HCT116 (cell line): ENCODE measurements at regions not wholly inside any gene's neighbourhood (a gene's known extent, or its start where the extent isn't known, plus 50 kb on each side); places are given as distances from the start of the nearest gene placed in this dataset.

Experiments used
- ATAC-seq: fragments of 200-7000 bp; cut with Tn5 transposase; 2 replicates; pipeline ENCODE4 v1.9.1; 2020; ENCODE audit warnings: mild to moderate bottlenecking, moderate library complexity
- BruUV-seq: library from RNA; stranded (reverse); fragments of 400-500 nt; replicated peaks from 2 replicates; lab custom pipeline; 2021; lab: Mats Ljungman, UMichigan
- CTCF ChIA-PET: fragments of 300-600 bp; sonication (Branson Sonifier 250); formaldehyde crosslinking; loops from one replicate; lab custom pipeline; 2021; ENCODE audit warnings: antibody characterized with exemption; lab: Charles Lee
- POLR2A ChIA-PET: fragments of 300-600, 350-600 bp; sonication (Branson Sonifier 250); formaldehyde crosslinking; loops from one replicate; lab custom pipeline; 2021; ENCODE audit warnings: antibody characterized with exemption; lab: Charles Lee
- RAD21 ChIA-PET, 2 experiments: fragments of 300-600 bp; sonication (Branson Sonifier 250); formaldehyde crosslinking; loops; one replicate each; lab custom pipeline; 2023; ENCODE audit warnings: low total read pairs in 2 of 2; ENCODE audit not compliant: uncharacterized antibody in 2 of 2, unreplicated experiment in 2 of 2, low non-redundant PET in 1 of 2; lab: Charles Lee
- DNase-seq: peaks from one replicate; pipeline ENCODE4 v3.0.0-alpha.2; 2010; ENCODE audit warnings: low read depth, low spot score
- H2AFZ ChIP-seq: fragments of 200-600 bp; shearing (Covaris generic), sonication (generic); 2 replicates; pipeline ENCODE4 v1.6.1; 2017; ENCODE audit warnings: low read depth, mixed run types, mixed read lengths, antibody characterized with exemption, low read length; ENCODE audit not compliant: poor library complexity, severe bottlenecking
- H3K27ac ChIP-seq: 2 replicates; pipeline ENCODE4 v1.5.1; 2012; ENCODE audit warnings: low read depth, low read length
- H3K27me3 ChIP-seq: fragments of 200-600 bp; sonication (generic); 2 replicates; pipeline ENCODE4 v1.6.1; 2016; ENCODE audit warnings: mixed run types, low read length, mixed read lengths; ENCODE audit not compliant: insufficient read depth
- H3K36me3 ChIP-seq, 2 experiments: fragments of 200-500 bp in 1 of 2; fragments of 200-600 bp in 1 of 2; sonication (Bioruptor generic) in 1 of 2; sonication (generic) in 1 of 2; 2 replicates each; pipeline versions ENCODE4 v1.5.1 to v1.6.1; 2014 to 2016; ENCODE audit warnings: low read length in 2 of 2, inconsistent platforms in 1 of 2, mixed read lengths in 1 of 2, mixed run types in 1 of 2; ENCODE audit not compliant: insufficient read depth in 2 of 2, control insufficient read depth in 1 of 2
- H3K4me1 ChIP-seq, 2 experiments: fragments of 200-600 bp in 1 of 2; sonication (generic) in 1 of 2; 2 replicates each; pipeline versions ENCODE4 v1.5.1 to v1.6.1; 2012 to 2017; ENCODE audit warnings: low read length in 2 of 2, inconsistent platforms in 1 of 2, mild to moderate bottlenecking in 1 of 2, mixed read lengths in 1 of 2, mixed run types in 1 of 2, moderate library complexity in 1 of 2; ENCODE audit not compliant: insufficient read depth in 2 of 2, control insufficient read depth in 1 of 2
- H3K4me2 ChIP-seq: fragments of 200-600 bp; sonication (generic); 2 replicates; pipeline ENCODE4 v1.6.1; 2017; ENCODE audit warnings: mixed run types, low read length, mixed read lengths
- H3K4me3 ChIP-seq, 2 experiments: fragments of 200-600 bp in 1 of 2; sonication (generic) in 1 of 2; replicated peaks in 1 of 2; 2 replicates each; pipeline ENCODE4 v1.5.1; 2011 to 2016; ENCODE audit warnings: low read length in 2 of 2, control low read depth in 1 of 2, low read depth in 1 of 2, mild to moderate bottlenecking in 1 of 2, mixed read lengths in 1 of 2, mixed run types in 1 of 2
- H3K79me2 ChIP-seq: fragments of 200-600 bp; sonication (generic); 2 replicates; pipeline ENCODE4 v1.6.1; 2017; ENCODE audit warnings: mild to moderate bottlenecking, mixed run types, low read length, moderate library complexity, mixed read lengths; ENCODE audit not compliant: insufficient read depth
- H3K9ac ChIP-seq: fragments of 200-600 bp; sonication (generic); 2 replicates; pipeline ENCODE4 v1.6.1; 2016; ENCODE audit warnings: low read length, mixed read lengths
- H3K9me2 ChIP-seq: fragments of 200-600 bp; sonication (generic), shearing (Covaris generic); 2 replicates; pipeline ENCODE4 v1.6.1; 2017; ENCODE audit warnings: mixed run types, mild to moderate bottlenecking, moderate library complexity; ENCODE audit not compliant: insufficient read depth
- H3K9me3 ChIP-seq, 2 experiments: fragments of 200-500 bp in 1 of 2; fragments of 200-600 bp in 1 of 2; sonication (Bioruptor generic) in 1 of 2; sonication (generic) in 1 of 2; 2 replicates each; pipeline ENCODE4 v1.6.1; 2014 to 2017; ENCODE audit warnings: low read length in 2 of 2, mixed read lengths in 2 of 2, inconsistent platforms in 1 of 2, low read depth in 1 of 2, mild to moderate bottlenecking in 1 of 2, mixed run types in 1 of 2, moderate library complexity in 1 of 2; ENCODE audit not compliant: control insufficient read depth in 1 of 2, insufficient read depth in 1 of 2
- H4K20me1 ChIP-seq: fragments of 200-600 bp; sonication (generic), shearing (Covaris generic); 2 replicates; pipeline ENCODE4 v1.6.1; 2017; ENCODE audit warnings: mixed run types, mild to moderate bottlenecking, moderate library complexity; ENCODE audit not compliant: insufficient read depth
- CEBPB ChIP-seq: IDR thresholded peaks from 2 replicates; pipeline ENCODE4 v1.6.1; 2012; ENCODE audit warnings: low read depth
- EGR1 ChIP-seq: IDR thresholded peaks from 2 replicates; pipeline ENCODE4 v1.6.1; 2012; ENCODE audit warnings: low read depth
- ELF1 ChIP-seq: IDR thresholded peaks from 2 replicates; pipeline ENCODE4 v1.6.1; 2012; ENCODE audit warnings: low read depth, borderline replicate concordance
- EZH2 ChIP-seq: fragments of 200-600 bp; sonication (generic); IDR thresholded peaks from 2 replicates; pipeline ENCODE4 v1.6.1; 2017; ENCODE audit warnings: antibody characterized with exemption, mixed run types
- EZH2phosphoT487 ChIP-seq: fragments of 200-600 bp; IDR thresholded peaks from 2 replicates; pipeline ENCODE4 v1.6.1; 2018; ENCODE audit warnings: antibody characterized with exemption, borderline replicate concordance
- FOSL1 ChIP-seq: IDR thresholded peaks from 2 replicates; pipeline ENCODE4 v1.6.1; 2012; ENCODE audit warnings: low read depth
- POLR2AphosphoS5 ChIP-seq: IDR thresholded peaks from 2 replicates; pipeline ENCODE4 v1.6.1; 2011; ENCODE audit warnings: mild to moderate bottlenecking, low read depth, low read length, moderate library complexity
- RAD21 ChIP-seq: IDR thresholded peaks from 2 replicates; pipeline ENCODE4 v1.6.1; 2012; ENCODE audit warnings: low read depth, mild to moderate bottlenecking
- REST ChIP-seq: IDR thresholded peaks from 2 replicates; pipeline ENCODE4 v1.6.1; 2012; ENCODE audit warnings: low read depth
- SIN3A ChIP-seq: IDR thresholded peaks from 2 replicates; pipeline ENCODE4 v1.6.1; 2012; ENCODE audit warnings: low read depth
- SP1 ChIP-seq: IDR thresholded peaks from 2 replicates; pipeline ENCODE4 v1.6.1; 2012; ENCODE audit warnings: low read depth
- SRF ChIP-seq: IDR thresholded peaks from 2 replicates; pipeline ENCODE4 v1.6.1; 2012; ENCODE audit warnings: low read depth
- YY1 ChIP-seq: IDR thresholded peaks from 2 replicates; pipeline ENCODE4 v1.6.1; 2011; ENCODE audit warnings: low read length, low read depth, moderate library complexity, mild to moderate bottlenecking; ENCODE audit not compliant: insufficient replicate concordance; ENCODE audit errors: extremely low read depth
- ZBTB33 ChIP-seq: IDR thresholded peaks from 2 replicates; pipeline ENCODE4 v1.6.1; 2011; ENCODE audit warnings: mild to moderate bottlenecking, low read length, moderate library complexity; ENCODE audit not compliant: insufficient replicate concordance; ENCODE audit errors: extremely low read depth
- ZFX ChIP-seq: fragments of 450-650 bp; IDR thresholded peaks from 2 replicates; pipeline ENCODE4 v1.6.1; 2017
- intact Hi-C: fragments of 100-400 bp; cut with micrococcal nuclease; formaldehyde crosslinking; loops from 2 replicates; pipeline ENCODE4 v1.10.0; 2022
- TF ChIP-seq, protein P1 (sequence below): IDR thresholded peaks from 2 replicates; pipeline ENCODE4 v1.6.1; 2012
- TF ChIP-seq, protein P2 (sequence below), 3 experiments: fragments of 200-600 bp in 1 of 3; sonication (generic) in 1 of 3; IDR thresholded peaks in 2 of 3; conservative IDR thresholded peaks in 1 of 3; 2 replicates each; pipeline ENCODE4 v1.5.1; 2012 to 2017; ENCODE audit warnings: low read depth in 2 of 3, low read length in 2 of 3, antibody characterized with exemption in 1 of 3, borderline replicate concordance in 1 of 3, control low read depth in 1 of 3, mild to moderate bottlenecking in 1 of 3, mixed read lengths in 1 of 3, mixed run types in 1 of 3, moderate library complexity in 1 of 3; ENCODE audit not compliant: insufficient read depth in 1 of 3

- no peaks in the 10 kb centered on the region for H3K27me3 ChIP-seq
- no TSS peak for BruUV-seq
- DNase-seq, result no peak
- CTCF ChIA-PET, result no interaction called here
- H4K20me1 ChIP-seq, result no peaks in the 10 kb centered on the region
- no peaks in the 10 kb centered on the region for H3K36me3 ChIP-seq
- TF ChIP-seq EZH2 (no peak), SRF (no peak), ELF1 (no peak), SIN3A (no peak), ZFX (no peak), CEBPB (no peak), ZBTB33 (no peak), EGR1 (no peak), REST (no peak), EZH2phosphoT487 (no peak), POLR2AphosphoS5 (no peak), FOSL1 (no peak), RAD21 (no peak), YY1 (no peak), SP1 (no peak)
- TF ChIP-seq, protein P1, sequence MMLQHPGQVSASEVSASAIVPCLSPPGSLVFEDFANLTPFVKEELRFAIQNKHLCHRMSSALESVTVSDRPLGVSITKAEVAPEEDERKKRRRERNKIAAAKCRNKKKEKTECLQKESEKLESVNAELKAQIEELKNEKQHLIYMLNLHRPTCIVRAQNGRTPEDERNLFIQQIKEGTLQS, result no peak
- TF ChIP-seq, protein P2, sequence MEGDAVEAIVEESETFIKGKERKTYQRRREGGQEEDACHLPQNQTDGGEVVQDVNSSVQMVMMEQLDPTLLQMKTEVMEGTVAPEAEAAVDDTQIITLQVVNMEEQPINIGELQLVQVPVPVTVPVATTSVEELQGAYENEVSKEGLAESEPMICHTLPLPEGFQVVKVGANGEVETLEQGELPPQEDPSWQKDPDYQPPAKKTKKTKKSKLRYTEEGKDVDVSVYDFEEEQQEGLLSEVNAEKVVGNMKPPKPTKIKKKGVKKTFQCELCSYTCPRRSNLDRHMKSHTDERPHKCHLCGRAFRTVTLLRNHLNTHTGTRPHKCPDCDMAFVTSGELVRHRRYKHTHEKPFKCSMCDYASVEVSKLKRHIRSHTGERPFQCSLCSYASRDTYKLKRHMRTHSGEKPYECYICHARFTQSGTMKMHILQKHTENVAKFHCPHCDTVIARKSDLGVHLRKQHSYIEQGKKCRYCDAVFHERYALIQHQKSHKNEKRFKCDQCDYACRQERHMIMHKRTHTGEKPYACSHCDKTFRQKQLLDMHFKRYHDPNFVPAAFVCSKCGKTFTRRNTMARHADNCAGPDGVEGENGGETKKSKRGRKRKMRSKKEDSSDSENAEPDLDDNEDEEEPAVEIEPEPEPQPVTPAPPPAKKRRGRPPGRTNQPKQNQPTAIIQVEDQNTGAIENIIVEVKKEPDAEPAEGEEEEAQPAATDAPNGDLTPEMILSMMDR (IDR thresholded peaks at IDR 0.05 in 2 of 3, conservative IDR thresholded peaks at IDR 0.05 in 1 of 3; ENCODE audit: borderline replicate concordance in 1 of 3, insufficient read depth in 1 of 3, low read depth in 2 of 3, low read length in 2 of 3), result no peak
- TF ChIP-seq, all 23 proteins: peak for 0
- POLR2A ChIA-PET, result no interaction called here
- Histone ChIP-seq H3K9me3 (no peaks in the 10 kb centered on the region), H2AFZ (no peak overlapping the region), H3K9me2 (no peaks in the 10 kb centered on the region), H3K9ac (no peak overlapping the region), H3K4me1 (no peaks in the 10 kb centered on the region), H3K27ac (no peak overlapping the region), H3K79me2 (no peaks in the 10 kb centered on the region), H3K4me3 (no peak overlapping the region), H3K4me2 (no peak overlapping the region)
- RAD21 ChIA-PET, result no interaction called here
- intact Hi-C loops, result no loop called here
- no peak for ATAC-seq
Observed at GRCh38 chr5:98581112-98581997, 192.1 kb upstream of the RGMB start.
